Head of caudate nucleus (tissue), 42 donors: ENCODE measurements at regions not wholly inside any gene's neighbourhood (a gene's known extent, or its start where the extent isn't known, plus 50 kb on each side); places are given as distances from the start of the nearest gene placed in this dataset.

Source experiments
- DNase-seq, 42 donors: peaks; one replicate each; pipeline versions ENCODE4 v3.0.0 to v3.0.0-alpha.2; 2020 to 2021; ENCODE audit warnings: mixed read lengths in 7 of 42
- intact Hi-C: fragments of 100-400 bp; cut with DNase I; formaldehyde crosslinking; loops from one replicate; pipeline ENCODE4 v1.15.0; 2022

DNA sequence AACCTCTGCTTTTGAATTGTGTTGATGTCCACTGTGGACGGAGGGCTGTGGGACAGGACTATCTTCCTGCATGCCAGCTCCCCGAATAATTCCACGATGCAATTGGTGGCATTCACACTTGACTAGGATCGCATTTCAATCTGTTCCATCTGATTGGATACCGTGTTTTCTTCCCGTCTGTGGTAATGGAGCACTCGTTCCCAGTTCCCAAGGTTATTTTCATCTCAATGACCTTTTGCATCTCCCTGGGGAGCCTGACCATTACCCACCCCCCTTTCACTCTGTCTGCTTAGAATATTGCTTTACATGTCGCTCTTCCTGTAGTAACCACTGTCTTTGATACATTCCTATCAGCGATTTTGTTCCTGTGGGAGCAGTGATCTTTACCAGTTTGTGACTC, 402.2 kb upstream of the WWC1 start:
- no peak for DNase-seq
- intact Hi-C loops: no loop called here

DNA sequence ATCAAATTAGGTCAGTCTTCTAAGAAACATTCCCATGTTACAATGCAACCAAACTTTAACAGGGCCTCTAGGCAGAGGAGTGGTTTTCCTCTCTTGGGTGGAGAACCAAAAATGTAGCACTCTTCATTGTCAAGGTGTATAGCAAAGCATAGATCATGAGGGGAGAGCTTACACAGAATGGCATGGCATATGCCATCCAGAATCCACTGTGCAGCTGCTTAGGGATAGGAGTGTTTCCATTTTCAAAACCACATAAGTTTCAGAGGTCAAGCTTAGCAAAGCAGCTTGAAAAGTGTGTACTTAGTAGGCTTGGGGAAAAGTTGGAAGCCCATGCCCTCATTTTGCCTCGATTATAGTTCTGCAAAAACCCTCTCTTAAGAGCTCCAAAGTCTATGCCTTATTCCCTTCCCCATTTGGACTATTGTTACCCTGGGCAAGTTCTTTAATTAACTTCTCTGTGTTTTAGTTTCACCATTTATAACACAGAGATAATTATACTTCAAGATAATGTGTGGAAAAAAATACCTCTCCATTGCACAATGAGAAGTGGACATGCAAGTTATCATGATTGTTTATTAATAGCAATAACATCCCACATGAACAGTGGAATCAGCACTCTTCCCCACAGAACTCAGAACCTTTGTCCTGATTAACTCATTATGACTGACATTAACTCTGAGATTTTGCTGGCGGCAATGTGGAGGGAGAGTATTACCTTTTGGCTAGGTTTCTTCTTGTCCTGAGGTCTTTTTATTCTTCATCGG, 398.9 kb upstream of the WWC1 start:
- intact Hi-C loops: no loop called here
- DNase-seq: no peak

DNA sequence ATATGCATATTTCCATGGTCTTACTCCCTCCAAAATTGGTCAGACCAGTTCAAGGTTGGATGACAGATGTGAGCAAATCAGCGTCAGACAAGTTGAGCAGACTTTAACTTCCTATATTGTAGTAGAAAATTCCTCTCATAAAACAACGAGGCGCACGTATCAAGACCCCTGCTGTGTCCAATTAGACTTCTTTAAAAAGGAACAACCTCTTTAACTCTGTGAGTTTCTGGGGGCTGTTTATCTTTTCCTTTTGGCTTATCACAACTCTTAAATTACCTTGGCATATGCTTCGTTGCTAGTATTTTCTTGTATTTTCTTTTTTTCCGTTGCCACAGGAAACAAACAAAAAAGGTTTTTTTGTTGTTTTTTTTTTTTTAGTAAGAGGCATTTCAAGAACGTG, 398.2 kb upstream of the WWC1 start:
- intact Hi-C loops: no loop called here
- no peak for DNase-seq

DNA sequence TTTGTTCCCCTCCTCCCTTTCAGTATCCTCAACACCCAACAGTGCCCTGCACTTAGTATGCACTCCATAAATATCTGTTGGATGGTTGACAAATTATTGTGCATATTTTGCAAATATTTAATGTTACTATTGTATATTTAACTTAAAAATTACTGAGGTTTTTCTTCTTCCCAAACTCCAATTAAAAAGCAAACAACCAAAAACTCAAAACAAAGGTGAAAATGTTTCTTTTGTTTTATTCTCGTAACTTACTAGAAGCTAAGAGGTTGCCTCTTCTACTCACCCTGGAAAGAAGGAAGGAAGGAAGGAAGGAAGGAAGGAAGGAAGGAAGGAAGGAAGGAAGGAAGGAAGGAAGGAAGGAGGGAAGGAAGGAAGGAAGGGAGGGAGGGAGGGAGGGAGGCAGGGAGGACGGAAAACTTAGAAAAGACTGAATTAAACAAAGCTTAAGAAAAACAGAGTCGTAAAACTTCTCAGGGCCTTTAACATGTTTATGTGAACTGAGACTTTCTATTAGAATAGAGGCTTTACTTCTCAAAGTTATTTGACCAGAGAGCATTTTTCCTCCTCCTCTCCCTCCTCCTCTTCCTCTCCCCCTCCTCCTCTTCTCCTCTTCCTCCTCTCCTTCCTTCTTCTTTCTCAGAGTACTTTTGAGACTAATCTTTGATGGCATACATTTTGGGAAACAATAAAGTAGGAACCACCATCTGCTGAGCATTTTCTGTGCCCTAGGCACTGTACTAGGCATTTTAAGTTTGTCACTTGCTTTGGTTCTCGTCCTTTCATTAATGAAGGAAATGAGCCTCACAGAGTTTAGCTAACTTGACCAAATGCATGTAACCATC, 396.6 kb upstream of the WWC1 start:
- intact Hi-C loops: no loop called here
- no peak for DNase-seq

DNA sequence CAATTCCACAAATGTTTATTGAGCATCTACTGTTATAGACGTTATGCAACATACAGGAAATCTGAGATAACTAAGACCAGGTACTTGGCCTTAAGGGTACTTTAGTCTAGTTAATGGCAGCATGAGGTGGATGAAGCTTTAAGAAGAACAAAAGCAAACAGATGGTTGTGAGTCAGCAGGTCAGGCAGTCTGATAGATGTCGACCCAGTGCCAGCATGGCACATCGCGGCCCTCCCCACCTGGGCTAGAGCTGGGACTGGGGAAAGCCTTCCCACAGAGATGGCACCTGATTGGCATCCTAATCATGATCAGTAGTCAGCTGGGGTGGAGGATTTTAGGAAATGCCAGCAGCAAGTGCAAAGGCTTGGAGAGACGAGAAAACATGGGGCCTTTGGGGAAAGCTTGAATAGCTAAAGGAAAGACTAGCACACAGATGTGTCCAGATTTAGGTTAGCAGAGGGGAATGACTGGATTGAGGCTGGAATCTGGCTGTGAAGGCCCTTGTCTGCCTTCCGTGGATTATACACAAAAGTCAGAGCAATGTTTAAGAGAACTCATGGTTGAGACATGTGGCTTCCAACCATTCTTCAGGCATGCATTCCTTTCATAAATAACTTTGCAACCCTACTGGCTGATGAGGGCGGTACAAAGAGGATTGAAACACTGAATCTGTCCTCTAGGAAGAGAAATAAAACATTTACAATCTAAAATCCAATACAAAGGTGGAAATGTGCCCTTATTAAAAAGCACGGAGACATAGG, 395.4 kb upstream of the WWC1 start:
- no peak for DNase-seq
- intact Hi-C loops: no loop called here

DNA sequence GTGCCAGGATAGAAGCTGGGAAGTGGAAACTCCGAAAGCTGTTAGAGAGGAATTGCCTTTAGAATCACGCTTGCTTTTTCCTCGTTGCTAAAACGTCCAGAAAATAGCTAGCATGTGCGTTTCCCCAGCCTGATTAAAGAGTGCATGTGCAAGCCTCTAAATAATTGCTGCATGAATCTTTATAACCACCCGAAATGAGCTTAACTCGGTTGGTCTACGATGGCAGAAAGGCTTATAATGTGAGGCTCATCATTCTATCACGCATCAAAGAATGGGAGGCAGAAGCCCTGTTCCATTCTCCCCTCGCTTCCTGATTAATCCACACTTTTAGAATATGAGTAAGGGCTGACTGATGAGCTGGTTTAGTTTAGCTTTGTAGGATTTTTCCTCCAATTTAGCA, 394.6 kb upstream of the WWC1 start:
- DNase-seq: no peak
- intact Hi-C loops: no loop called here

DNA sequence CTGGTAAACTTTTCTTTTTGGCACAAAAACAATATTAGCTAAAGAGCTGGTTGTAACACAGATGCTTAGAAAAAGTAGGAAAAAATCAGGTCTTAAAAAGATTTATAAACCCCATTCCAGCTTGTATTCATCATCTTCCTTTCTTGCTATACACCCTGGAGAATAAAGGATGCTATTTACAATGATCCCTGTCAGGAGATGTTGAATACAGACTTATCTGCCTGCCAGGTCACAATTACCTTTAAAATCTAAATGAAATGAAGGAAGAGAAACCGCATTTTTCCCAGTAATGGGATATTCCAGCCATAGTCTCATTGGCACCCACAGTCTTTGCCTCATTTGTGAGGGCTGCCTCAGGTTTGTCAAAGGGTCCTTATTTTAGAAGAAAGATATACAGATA, 394.1 kb upstream of the WWC1 start:
- no peak for DNase-seq
- intact Hi-C loops: no loop called here

DNA sequence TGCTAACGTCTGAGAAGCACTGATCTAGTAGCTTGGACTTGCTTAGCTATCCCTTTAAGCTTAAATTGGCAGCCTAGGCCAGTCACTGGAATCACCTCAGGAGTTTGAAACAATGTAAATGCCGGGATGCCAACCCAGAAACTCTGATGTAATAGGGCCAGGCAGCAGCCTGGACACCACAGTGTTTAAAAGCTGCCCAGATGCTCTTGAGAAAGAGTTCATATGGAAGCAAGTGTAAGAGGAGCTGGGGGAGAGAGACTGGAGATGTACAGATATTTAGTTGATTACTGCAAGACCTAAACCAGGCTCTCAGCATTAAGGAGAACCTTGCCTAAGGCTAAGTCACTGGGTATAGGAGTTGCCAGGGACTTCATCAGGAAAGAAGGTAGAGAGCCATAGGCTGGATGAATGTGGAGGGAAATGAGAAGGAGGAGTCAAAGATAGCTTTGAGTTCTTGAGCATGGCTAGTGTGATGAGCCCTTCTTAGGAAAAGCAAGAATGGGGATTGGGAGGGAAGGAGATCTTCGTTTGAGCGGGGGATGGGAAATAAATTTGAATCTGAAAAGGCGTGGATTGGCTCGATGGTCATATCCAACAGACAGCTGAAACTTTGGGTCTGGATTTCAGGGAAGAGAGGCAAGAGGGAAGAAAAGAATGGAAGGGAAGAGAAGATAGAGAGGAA, 392.9 kb upstream of the WWC1 start:
- intact Hi-C loops: no loop called here
- DNase-seq: no peak

DNA sequence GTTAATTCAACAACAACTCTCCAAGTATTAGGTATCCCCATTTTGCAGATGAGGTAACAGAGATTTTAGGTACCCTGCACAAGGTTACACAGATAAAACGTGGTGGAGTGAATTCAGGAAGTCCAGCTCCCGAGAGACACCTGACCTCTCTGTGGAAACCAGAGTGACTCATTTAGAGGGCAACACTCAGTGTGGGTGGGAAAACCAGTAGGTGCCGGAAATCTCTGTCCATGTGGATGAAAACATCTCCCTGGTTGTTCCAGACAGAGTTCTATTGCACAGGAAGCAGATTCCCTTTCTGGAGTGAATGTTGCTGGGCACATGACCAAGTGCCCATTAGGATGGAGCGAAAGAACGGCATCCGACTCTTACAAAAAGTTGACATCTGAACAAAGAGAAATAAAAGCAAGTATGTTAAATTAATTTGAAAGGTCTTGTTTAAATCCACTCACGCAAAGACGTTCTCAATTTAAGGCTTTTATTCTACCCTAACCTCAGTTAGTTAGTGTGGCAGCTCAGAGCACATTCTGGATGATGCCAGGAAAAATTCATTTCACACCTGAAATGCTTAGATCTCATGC, 391.9 kb upstream of the WWC1 start:
- intact Hi-C loops: no loop called here
- no peak for DNase-seq

DNA sequence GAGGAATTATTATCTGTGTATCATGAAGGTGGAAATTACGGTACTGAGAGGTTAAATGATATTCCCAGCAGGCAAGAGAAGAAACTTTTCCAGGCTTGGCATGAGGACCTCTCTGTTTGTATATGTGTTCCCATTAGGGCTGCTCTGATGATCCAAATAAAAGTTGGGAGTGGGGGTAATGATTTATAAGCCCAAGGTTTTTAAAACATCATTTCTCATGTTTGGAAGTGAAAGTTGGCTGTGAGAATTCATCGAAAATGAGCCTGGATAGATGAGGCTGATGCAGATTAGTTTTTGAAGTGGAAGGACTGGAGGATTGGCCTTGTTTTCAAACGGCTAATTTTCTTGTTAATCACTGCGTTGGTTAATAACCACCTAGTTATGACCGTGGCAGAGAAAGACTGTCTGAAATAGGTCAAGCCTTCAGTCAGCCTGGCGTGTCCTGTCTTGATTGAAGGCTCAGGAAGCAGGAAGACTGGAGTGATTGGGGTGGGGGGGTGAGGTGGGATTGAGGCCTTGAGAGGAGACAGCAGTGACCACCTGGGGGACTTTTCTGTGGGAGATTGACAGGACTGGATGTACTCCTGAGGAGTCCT, 391.0 kb upstream of the WWC1 start:
- intact Hi-C loops: no loop called here

DNA sequence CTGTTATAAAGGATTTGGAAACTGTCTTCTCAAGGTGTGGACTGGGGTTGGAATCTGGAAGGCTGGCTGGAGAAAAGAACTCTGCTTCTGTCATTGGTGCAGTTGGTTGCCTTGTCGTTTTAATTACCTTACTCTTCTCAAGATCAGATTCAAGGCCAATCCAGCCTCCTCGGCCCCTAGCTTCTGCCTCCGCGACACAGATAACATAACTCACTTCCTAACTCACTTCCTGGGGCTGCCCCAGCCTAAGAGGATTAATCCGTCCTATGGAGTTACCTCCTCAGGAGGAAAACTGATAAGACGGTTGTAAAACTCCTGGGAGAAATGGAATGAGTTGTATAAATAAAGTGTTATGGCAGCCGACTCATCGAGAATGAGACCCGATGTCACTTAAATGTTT, 389.1 kb upstream of the WWC1 start:
- intact Hi-C loops: no loop called here
- DNase-seq: no peak

More for the DNA sequence above, 391.0 kb upstream of the WWC1 start:
- DNase-seq: no peak

DNA sequence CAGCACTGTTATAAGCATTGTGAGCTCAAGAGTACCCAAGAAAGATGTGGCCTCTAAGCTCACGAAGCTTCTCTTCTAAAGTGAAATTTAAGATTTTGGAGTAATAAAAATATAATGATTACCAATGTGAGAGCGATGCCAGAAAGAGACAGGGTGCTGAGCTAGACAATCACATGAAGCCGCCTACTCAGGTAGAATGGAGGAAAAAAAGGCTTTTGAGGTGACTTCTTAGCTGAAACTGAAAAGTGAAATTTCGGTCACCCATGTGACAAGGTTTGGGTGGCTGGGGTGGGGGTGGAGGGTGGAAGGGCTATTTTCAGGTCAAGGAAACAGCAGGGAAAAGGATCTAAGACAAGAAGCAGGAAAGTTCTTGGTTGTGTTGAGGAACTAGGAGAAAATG, 388.2 kb upstream of the WWC1 start:
- DNase-seq: no peak
- intact Hi-C loops: no loop called here

DNA sequence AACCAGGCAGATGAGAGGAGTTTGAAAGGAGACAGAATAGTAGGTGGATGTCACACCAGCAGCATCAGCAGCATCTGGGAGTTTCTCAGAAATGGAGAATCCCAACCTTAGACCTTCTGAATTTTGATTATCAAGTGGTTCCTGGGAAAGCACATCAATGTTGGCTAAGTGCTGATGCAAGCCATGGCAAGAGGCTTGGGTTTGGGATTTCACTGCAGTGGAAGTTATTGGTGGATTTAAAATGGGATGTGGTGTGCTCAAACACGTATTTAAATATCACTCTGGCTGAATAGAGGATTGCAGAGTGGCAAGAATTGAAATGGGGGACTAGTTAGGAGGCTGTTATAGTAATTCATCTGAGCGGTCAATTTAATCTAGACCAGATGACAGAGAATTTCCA, 387.8 kb upstream of the WWC1 start:
- intact Hi-C loops: no loop called here
- DNase-seq: peak in 1 of 42 donors; percentile 19

DNA sequence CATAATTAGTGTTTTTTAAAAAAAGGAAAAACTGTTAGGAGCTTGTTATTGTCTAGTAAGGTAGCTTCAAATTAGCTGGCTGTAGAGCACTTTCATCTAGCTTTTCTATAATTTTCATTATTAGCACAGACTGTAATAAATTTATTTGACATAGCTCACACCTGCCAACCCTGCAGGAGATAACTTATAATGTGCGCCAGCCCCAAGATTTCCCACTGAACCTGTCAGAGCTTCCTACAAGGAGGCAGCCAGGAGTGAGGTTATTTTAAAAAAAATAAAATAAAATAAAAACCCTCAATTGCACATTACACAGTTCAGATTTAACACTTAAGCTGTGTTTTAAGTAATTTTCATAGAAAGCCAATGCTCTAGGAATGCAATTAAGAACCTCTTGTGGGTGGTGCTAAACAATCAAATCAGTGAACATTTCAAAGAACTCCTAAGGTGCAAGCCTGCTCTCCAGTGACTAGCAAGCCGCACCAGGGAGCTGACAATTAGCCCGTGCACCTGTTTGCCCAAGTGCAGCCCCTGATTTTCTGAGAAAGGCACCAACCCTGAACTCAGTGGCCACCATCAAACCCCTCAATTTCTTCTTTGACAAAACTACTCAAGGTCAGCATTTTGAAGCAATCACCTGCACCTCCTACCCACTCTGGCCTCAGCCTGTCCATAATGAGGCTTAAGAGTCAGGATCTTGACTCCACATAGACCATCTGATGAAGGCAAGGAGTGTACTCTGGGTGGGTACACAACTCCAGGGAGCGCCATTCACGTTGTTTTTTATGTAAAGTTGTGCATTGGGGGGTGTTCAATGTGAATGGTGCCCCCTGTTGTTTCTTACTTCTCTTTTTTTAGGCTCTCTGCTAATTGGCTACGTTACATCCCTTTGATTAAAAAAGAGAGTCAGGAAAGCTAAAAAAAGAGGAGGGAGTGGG, 385.3 kb upstream of the WWC1 start:
- DNase-seq: peak in 3 of 42 donors; percentile 11 to 22 (median 18)
- intact Hi-C loops: no loop called here

DNA sequence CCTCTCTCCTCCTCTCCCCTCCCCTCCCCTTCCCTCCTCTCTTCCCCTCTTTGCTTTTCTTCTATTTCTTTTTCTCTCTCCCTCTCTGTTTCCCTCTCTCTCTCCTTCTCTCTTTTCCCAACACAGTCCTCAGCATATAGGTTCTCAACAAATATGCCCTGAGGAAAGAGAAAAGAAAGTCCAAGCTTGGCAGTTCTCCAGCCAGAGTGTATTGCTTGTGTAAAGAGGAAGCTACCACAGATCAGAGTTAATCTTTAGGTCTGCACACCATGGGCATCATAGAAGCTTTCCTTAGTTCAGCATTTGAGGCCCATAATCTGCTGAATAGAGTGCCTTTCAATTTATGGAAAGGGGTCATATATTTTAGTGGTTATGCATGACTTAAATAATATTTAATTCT, 382.8 kb upstream of the WWC1 start:
- DNase-seq: no peak
- intact Hi-C loops: no loop called here

DNA sequence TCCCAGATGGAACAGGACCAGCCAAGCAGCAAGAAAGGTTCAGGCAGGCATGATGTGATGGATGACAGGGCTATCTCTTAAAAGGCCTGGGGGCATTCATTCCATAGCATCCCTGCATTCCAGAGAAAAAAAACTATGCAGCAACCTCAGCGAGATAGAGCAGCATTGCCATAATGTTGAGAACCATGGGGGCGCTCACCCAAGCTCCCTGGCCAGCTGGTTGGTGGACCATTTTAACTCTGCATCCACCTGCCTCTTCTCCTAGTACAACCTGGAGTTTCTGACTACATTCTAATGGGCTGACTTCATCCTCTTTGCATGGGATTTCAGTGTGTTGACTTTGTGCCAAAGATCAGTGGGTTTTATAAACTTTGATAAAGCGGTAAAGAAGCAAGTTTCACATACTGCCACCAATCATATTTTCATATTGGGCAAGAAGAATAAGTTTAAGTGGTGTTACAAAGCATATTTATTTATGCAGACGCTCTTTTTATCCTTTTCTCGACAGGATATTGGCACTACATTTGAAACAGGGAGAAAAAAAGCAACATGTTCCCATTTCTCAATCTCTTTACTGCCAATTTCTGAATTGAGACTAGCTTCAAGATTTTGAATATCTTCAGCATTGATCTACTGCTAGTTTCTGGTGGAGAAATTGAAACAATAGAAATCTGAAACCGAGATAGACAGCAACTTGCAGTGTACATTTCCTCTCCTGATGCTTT, 378.3 kb upstream of the WWC1 start:
- intact Hi-C loops: no loop called here
- DNase-seq: no peak

DNA sequence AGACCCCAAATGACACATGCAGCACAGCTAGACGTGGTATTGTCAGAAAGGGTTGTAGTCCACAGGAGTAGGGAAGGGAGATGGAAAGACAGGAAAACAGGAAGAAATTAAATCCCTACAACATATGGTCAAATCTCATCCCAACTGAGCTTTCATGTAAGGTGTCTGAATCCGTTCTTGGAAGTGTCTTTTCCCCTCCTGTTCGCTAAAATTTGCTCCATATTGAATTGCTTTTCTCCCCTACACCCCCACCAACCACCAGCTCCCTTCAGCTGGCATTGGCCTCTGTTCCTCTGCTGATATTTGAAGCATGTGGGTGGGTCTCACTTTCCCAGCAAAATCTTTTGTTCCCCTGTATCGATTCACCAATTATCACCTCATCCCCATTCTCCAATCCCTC, 376.2 kb upstream of the WWC1 start:
- intact Hi-C loops: no loop called here
- DNase-seq: no peak
